Cardiac muscle cell (in vitro differentiated cells and primary cell): ENCODE measurements at regions not wholly inside any gene's neighbourhood (a gene's known extent, or its start where the extent isn't known, plus 50 kb on each side); places are given as distances from the start of the nearest gene placed in this dataset.

Experiments used
- DNase-seq, 2 donors: peaks; one replicate each; pipeline versions ENCODE4 v3.0.0 to v3.0.0-alpha.2; 2010 to 2017; ENCODE audit warnings: low read depth in 1 of 2, low spot score in 1 of 2
- H3K27ac ChIP-seq: fragments of 200-600 bp; sonication (generic); 2 replicates; pipeline ENCODE4 v1.5.1; 2016
- H3K27me3 ChIP-seq: fragments of 200-600 bp; sonication (generic); 2 replicates; pipeline ENCODE4 v1.6.0; 2016; ENCODE audit warnings: control low read depth
- H3K36me3 ChIP-seq: fragments of 200-600 bp; sonication (generic); 2 replicates; pipeline ENCODE4 v1.5.1; 2016; ENCODE audit warnings: control low read depth
- H3K4me1 ChIP-seq: fragments of 200-600 bp; sonication (generic); 2 replicates; pipeline ENCODE4 v1.8.1; 2017; ENCODE audit warnings: low read depth, mild to moderate bottlenecking, mixed run types
- H3K4me3 ChIP-seq: fragments of 200-600 bp; sonication (generic); 2 replicates; pipeline ENCODE4 v1.5.1; 2016; ENCODE audit warnings: mild to moderate bottlenecking
- H3K9me3 ChIP-seq: fragments of 200-600 bp; sonication (generic); 2 replicates; pipeline ENCODE4 v1.5.1; 2017; ENCODE audit warnings: low read depth, mild to moderate bottlenecking, control low read depth
- TF ChIP-seq, protein P1 (sequence below): IDR thresholded peaks from 2 replicates; pipeline ENCODE4 v1.5.1; 2012; ENCODE audit warnings: low read depth, mild to moderate bottlenecking, low read length

DNA sequence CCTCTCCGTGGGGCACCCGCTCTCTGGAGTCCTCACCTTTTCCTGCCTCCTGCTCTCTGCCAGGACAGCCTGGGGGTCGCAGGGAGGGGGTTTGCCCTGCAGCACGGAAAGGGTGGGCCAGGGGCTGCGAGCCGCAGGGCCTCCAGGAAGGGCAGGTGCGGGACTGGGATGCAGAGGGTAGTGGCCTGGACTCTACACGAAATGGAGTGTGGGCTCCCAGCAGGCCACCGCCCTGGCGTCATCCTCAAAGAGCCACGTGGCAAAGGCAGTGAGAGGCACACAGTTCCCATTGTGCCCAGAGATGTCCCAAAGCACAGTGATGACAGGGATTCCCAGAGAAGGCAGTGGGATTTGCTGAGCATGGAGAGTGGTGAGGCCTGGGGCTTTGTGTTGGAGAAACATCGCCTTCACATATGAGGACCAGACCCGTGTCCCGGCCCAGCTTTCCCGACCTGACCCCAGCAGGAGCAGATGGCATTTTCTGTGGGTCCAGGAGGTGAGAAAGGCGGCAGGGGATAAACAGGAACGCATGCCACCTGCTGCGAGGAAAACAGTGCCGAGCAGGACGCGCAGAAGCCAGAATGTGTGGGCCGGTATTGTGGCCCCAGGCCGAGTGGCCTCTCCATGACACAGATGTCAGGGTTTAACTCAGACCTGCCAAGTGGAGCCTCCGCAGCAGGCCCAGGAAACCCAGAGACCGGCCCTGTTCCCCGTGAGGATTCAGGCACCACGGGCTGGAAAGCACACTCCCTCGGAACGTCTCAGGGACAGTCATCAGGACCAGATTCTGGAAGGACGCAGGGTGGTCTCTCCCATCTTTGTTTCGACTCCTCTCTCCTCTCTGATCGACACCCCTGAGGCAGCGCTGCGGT, 855.5 kb upstream of the SALL3 start:
- H3K36me3 ChIP-seq = no peaks in the 10 kb centered on the region
- no peaks in the 10 kb centered on the region for H3K9me3 ChIP-seq
- TF ChIP-seq, protein P1, sequence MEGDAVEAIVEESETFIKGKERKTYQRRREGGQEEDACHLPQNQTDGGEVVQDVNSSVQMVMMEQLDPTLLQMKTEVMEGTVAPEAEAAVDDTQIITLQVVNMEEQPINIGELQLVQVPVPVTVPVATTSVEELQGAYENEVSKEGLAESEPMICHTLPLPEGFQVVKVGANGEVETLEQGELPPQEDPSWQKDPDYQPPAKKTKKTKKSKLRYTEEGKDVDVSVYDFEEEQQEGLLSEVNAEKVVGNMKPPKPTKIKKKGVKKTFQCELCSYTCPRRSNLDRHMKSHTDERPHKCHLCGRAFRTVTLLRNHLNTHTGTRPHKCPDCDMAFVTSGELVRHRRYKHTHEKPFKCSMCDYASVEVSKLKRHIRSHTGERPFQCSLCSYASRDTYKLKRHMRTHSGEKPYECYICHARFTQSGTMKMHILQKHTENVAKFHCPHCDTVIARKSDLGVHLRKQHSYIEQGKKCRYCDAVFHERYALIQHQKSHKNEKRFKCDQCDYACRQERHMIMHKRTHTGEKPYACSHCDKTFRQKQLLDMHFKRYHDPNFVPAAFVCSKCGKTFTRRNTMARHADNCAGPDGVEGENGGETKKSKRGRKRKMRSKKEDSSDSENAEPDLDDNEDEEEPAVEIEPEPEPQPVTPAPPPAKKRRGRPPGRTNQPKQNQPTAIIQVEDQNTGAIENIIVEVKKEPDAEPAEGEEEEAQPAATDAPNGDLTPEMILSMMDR = no peak
- H3K27me3 ChIP-seq = no peaks in the 10 kb centered on the region
- H3K4me3 ChIP-seq = no peak overlapping the region
- no peak for DNase-seq
- no peaks in the 10 kb centered on the region for H3K4me1 ChIP-seq
- H3K27ac ChIP-seq = no peak overlapping the region

DNA sequence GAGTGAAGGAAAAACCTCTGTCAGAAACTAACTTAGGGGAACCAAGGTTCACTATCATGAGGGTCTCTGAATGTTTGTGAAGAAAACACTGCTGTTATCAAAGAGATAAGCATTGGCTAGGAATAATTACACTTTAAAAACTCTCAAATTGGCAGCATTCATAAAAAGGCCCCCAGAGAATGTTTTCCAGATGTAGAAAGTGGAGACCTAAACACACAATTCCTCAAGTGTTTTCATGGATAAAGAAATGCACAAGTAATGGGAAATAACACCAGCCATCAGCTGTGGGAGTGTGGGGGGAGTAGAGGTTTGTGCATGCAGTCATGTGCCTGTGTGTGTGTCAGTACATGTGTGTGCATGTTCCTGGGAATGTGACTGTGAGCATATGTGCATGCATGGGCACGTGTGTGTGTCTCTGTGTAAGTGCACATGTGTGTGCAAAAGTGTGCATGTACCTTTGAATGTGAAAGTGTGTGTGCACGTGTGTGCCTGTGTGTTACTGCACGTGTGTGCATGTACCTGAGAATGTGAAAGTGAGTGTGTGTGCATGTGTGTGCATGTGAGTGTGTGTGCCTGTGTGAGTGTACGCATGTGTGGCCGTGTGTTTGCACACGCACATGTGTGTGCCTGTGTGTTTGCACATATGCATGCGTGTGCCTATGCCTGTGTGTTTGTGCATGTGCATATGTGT, 854.3 kb upstream of the SALL3 start:
- Histone ChIP-seq H3K36me3 (no peaks in the 10 kb centered on the region), H3K27ac (no peak overlapping the region), H3K9me3 (no peaks in the 10 kb centered on the region), H3K27me3 (no peaks in the 10 kb centered on the region), H3K4me3 (no peak overlapping the region), H3K4me1 (no peaks in the 10 kb centered on the region)
- TF ChIP-seq, protein P1 = no peak
- no peak for DNase-seq

- Histone ChIP-seq H3K9me3 (no peaks in the 10 kb centered on the region), H3K4me1 (no peaks in the 10 kb centered on the region), H3K4me3 (no peak overlapping the region), H3K27ac (no peak overlapping the region), H3K27me3 (no peaks in the 10 kb centered on the region), H3K36me3 (no peaks in the 10 kb centered on the region)
- TF ChIP-seq, protein P1 = no peak
- DNase-seq = no peak
Observed at GRCh38 chr18:78126106-78126505, 853.5 kb upstream of the SALL3 start.

DNA sequence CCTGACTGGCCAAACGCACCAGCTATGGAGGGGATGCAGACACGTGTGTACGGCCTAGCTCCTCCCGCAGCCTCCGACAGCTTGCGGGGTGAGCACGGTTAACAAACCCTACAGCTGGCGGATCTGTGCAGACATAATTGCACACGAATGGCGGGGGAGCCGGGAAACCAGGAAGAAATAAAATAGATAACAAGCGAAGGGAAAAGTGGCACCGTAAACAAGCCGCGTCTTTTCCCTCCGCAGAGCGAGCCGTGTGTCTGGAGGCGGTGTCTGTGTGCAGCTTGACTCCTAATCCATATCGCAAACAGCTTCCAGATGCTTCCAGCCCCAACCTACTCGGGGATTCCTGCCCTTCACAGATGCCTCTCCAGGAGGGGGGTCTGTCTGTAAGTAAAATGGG, 853.1 kb upstream of the SALL3 start:
- Histone ChIP-seq H3K9me3 (no peaks in the 10 kb centered on the region), H3K36me3 (no peaks in the 10 kb centered on the region), H3K27me3 (no peaks in the 10 kb centered on the region), H3K4me3 (no peak overlapping the region), H3K4me1 (no peaks in the 10 kb centered on the region), H3K27ac (no peak overlapping the region)
- TF ChIP-seq, protein P1 = no peak
- no peak for DNase-seq

- H3K27ac ChIP-seq = no peak overlapping the region
- DNase-seq = no peak
- no peaks in the 10 kb centered on the region for H3K4me1 ChIP-seq
- H3K27me3 ChIP-seq = no peaks in the 10 kb centered on the region
- no peaks in the 10 kb centered on the region for H3K36me3 ChIP-seq
- TF ChIP-seq, protein P1 = no peak
- H3K9me3 ChIP-seq = no peaks in the 10 kb centered on the region
- H3K4me3 ChIP-seq = no peak overlapping the region
Observed at GRCh38 chr18:78127041-78127440, 852.6 kb upstream of the SALL3 start.
